HCT116 (cell line): ENCODE measurements at regions not wholly inside any gene's neighbourhood (a gene's known extent, or its start where the extent isn't known, plus 50 kb on each side); places are given as distances from the start of the nearest gene placed in this dataset.

ENCODE experiments used
- ATAC-seq: fragments of 200-7000 bp; cut with Tn5 transposase; 2 replicates; pipeline ENCODE4 v1.9.1; 2020; ENCODE audit warnings: mild to moderate bottlenecking, moderate library complexity
- BruUV-seq: library from RNA; stranded (reverse); fragments of 400-500 nt; replicated peaks from 2 replicates; lab custom pipeline; 2021; lab: Mats Ljungman, UMichigan
- CTCF ChIA-PET: fragments of 300-600 bp; sonication (Branson Sonifier 250); formaldehyde crosslinking; loops from one replicate; lab custom pipeline; 2021; ENCODE audit warnings: antibody characterized with exemption; lab: Charles Lee
- POLR2A ChIA-PET: fragments of 300-600, 350-600 bp; sonication (Branson Sonifier 250); formaldehyde crosslinking; loops from one replicate; lab custom pipeline; 2021; ENCODE audit warnings: antibody characterized with exemption; lab: Charles Lee
- RAD21 ChIA-PET, 2 experiments: fragments of 300-600 bp; sonication (Branson Sonifier 250); formaldehyde crosslinking; loops; one replicate each; lab custom pipeline; 2023; ENCODE audit warnings: low total read pairs in 2 of 2; ENCODE audit not compliant: uncharacterized antibody in 2 of 2, unreplicated experiment in 2 of 2, low non-redundant PET in 1 of 2; lab: Charles Lee
- DNase-seq: peaks from one replicate; pipeline ENCODE4 v3.0.0-alpha.2; 2010; ENCODE audit warnings: low read depth, low spot score
- H2AFZ ChIP-seq: fragments of 200-600 bp; shearing (Covaris generic), sonication (generic); 2 replicates; pipeline ENCODE4 v1.6.1; 2017; ENCODE audit warnings: low read depth, mixed run types, mixed read lengths, antibody characterized with exemption, low read length; ENCODE audit not compliant: poor library complexity, severe bottlenecking
- H3K27ac ChIP-seq: 2 replicates; pipeline ENCODE4 v1.5.1; 2012; ENCODE audit warnings: low read depth, low read length
- H3K27me3 ChIP-seq: fragments of 200-600 bp; sonication (generic); 2 replicates; pipeline ENCODE4 v1.6.1; 2016; ENCODE audit warnings: mixed run types, low read length, mixed read lengths; ENCODE audit not compliant: insufficient read depth
- H3K36me3 ChIP-seq, 2 experiments: fragments of 200-500 bp in 1 of 2; fragments of 200-600 bp in 1 of 2; sonication (Bioruptor generic) in 1 of 2; sonication (generic) in 1 of 2; 2 replicates each; pipeline versions ENCODE4 v1.5.1 to v1.6.1; 2014 to 2016; ENCODE audit warnings: low read length in 2 of 2, inconsistent platforms in 1 of 2, mixed read lengths in 1 of 2, mixed run types in 1 of 2; ENCODE audit not compliant: insufficient read depth in 2 of 2, control insufficient read depth in 1 of 2
- H3K4me1 ChIP-seq, 2 experiments: fragments of 200-600 bp in 1 of 2; sonication (generic) in 1 of 2; 2 replicates each; pipeline versions ENCODE4 v1.5.1 to v1.6.1; 2012 to 2017; ENCODE audit warnings: low read length in 2 of 2, inconsistent platforms in 1 of 2, mild to moderate bottlenecking in 1 of 2, mixed read lengths in 1 of 2, mixed run types in 1 of 2, moderate library complexity in 1 of 2; ENCODE audit not compliant: insufficient read depth in 2 of 2, control insufficient read depth in 1 of 2
- H3K4me2 ChIP-seq: fragments of 200-600 bp; sonication (generic); 2 replicates; pipeline ENCODE4 v1.6.1; 2017; ENCODE audit warnings: mixed run types, low read length, mixed read lengths
- H3K4me3 ChIP-seq, 2 experiments: fragments of 200-600 bp in 1 of 2; sonication (generic) in 1 of 2; replicated peaks in 1 of 2; 2 replicates each; pipeline ENCODE4 v1.5.1; 2011 to 2016; ENCODE audit warnings: low read length in 2 of 2, control low read depth in 1 of 2, low read depth in 1 of 2, mild to moderate bottlenecking in 1 of 2, mixed read lengths in 1 of 2, mixed run types in 1 of 2
- H3K79me2 ChIP-seq: fragments of 200-600 bp; sonication (generic); 2 replicates; pipeline ENCODE4 v1.6.1; 2017; ENCODE audit warnings: mild to moderate bottlenecking, mixed run types, low read length, moderate library complexity, mixed read lengths; ENCODE audit not compliant: insufficient read depth
- H3K9ac ChIP-seq: fragments of 200-600 bp; sonication (generic); 2 replicates; pipeline ENCODE4 v1.6.1; 2016; ENCODE audit warnings: low read length, mixed read lengths
- H3K9me2 ChIP-seq: fragments of 200-600 bp; sonication (generic), shearing (Covaris generic); 2 replicates; pipeline ENCODE4 v1.6.1; 2017; ENCODE audit warnings: mixed run types, mild to moderate bottlenecking, moderate library complexity; ENCODE audit not compliant: insufficient read depth
- H3K9me3 ChIP-seq, 2 experiments: fragments of 200-500 bp in 1 of 2; fragments of 200-600 bp in 1 of 2; sonication (Bioruptor generic) in 1 of 2; sonication (generic) in 1 of 2; 2 replicates each; pipeline ENCODE4 v1.6.1; 2014 to 2017; ENCODE audit warnings: low read length in 2 of 2, mixed read lengths in 2 of 2, inconsistent platforms in 1 of 2, low read depth in 1 of 2, mild to moderate bottlenecking in 1 of 2, mixed run types in 1 of 2, moderate library complexity in 1 of 2; ENCODE audit not compliant: control insufficient read depth in 1 of 2, insufficient read depth in 1 of 2
- H4K20me1 ChIP-seq: fragments of 200-600 bp; sonication (generic), shearing (Covaris generic); 2 replicates; pipeline ENCODE4 v1.6.1; 2017; ENCODE audit warnings: mixed run types, mild to moderate bottlenecking, moderate library complexity; ENCODE audit not compliant: insufficient read depth
- ATF3 ChIP-seq: IDR thresholded peaks from 2 replicates; pipeline ENCODE4 v1.6.1; 2012
- CEBPB ChIP-seq: IDR thresholded peaks from 2 replicates; pipeline ENCODE4 v1.6.1; 2012; ENCODE audit warnings: low read depth
- EGR1 ChIP-seq: IDR thresholded peaks from 2 replicates; pipeline ENCODE4 v1.6.1; 2012; ENCODE audit warnings: low read depth
- ELF1 ChIP-seq: IDR thresholded peaks from 2 replicates; pipeline ENCODE4 v1.6.1; 2012; ENCODE audit warnings: low read depth, borderline replicate concordance
- EZH2 ChIP-seq: fragments of 200-600 bp; sonication (generic); IDR thresholded peaks from 2 replicates; pipeline ENCODE4 v1.6.1; 2017; ENCODE audit warnings: antibody characterized with exemption, mixed run types
- FOSL1 ChIP-seq: IDR thresholded peaks from 2 replicates; pipeline ENCODE4 v1.6.1; 2012; ENCODE audit warnings: low read depth
- JUND ChIP-seq: IDR thresholded peaks from 2 replicates; pipeline ENCODE4 v1.6.1; 2012
- MAX ChIP-seq: IDR thresholded peaks from 2 replicates; pipeline ENCODE4 v1.6.1; 2012
- RAD21 ChIP-seq: IDR thresholded peaks from 2 replicates; pipeline ENCODE4 v1.6.1; 2012; ENCODE audit warnings: low read depth, mild to moderate bottlenecking
- TCF7L2 ChIP-seq: IDR thresholded peaks from 2 replicates; pipeline ENCODE4 v1.7.0; 2011; ENCODE audit warnings: borderline replicate concordance, inconsistent platforms; ENCODE audit not compliant: insufficient read depth, insufficient read length; ENCODE audit errors: extremely low read depth
- YY1 ChIP-seq: IDR thresholded peaks from 2 replicates; pipeline ENCODE4 v1.6.1; 2011; ENCODE audit warnings: low read length, low read depth, moderate library complexity, mild to moderate bottlenecking; ENCODE audit not compliant: insufficient replicate concordance; ENCODE audit errors: extremely low read depth
- ZFX ChIP-seq: fragments of 450-650 bp; IDR thresholded peaks from 2 replicates; pipeline ENCODE4 v1.6.1; 2017
- ZNF274 ChIP-seq: fragments of 200-500 bp; sonication (Bioruptor generic); IDR thresholded peaks from 2 replicates; pipeline ENCODE4 v1.6.1; 2014; ENCODE audit warnings: mild to moderate bottlenecking, low read depth, low read length, inconsistent platforms
- intact Hi-C: fragments of 100-400 bp; cut with micrococcal nuclease; formaldehyde crosslinking; loops from 2 replicates; pipeline ENCODE4 v1.10.0; 2022
- TF ChIP-seq, protein P1 (sequence below): IDR thresholded peaks from 2 replicates; pipeline ENCODE4 v1.6.1; 2012; ENCODE audit warnings: low read depth
- TF ChIP-seq, protein P2 (sequence below), 3 experiments: fragments of 200-600 bp in 1 of 3; sonication (generic) in 1 of 3; IDR thresholded peaks in 2 of 3; conservative IDR thresholded peaks in 1 of 3; 2 replicates each; pipeline ENCODE4 v1.5.1; 2012 to 2017; ENCODE audit warnings: low read depth in 2 of 3, low read length in 2 of 3, antibody characterized with exemption in 1 of 3, borderline replicate concordance in 1 of 3, control low read depth in 1 of 3, mild to moderate bottlenecking in 1 of 3, mixed read lengths in 1 of 3, mixed run types in 1 of 3, moderate library complexity in 1 of 3; ENCODE audit not compliant: insufficient read depth in 1 of 3

DNA sequence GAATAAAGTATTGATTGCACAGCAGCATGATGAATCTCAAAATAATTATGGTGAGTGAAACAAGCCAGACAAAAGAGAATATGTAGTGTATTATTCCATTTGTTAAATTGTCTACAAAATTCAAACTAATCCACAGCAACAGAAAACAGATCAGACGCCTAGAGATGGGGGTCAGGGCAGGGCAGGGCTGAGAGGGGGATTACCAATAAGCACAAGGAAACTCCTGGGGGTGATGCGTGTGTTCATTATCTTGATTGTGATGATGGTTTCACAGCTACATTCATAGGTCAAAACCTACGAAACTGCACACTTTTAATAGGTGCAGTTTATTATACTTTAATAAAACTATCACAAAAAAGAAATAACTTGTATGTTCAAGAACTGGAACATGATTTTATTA lies 132.7 kb upstream of the CDK6 start:
- no peak for ATAC-seq
- H3K27ac ChIP-seq = no peak overlapping the region
- ChIA-PET CTCF (no interaction called here), POLR2A (no interaction called here), RAD21 (no interaction called here)
- no peaks in the 10 kb centered on the region for H3K4me1 ChIP-seq
- no peaks in the 10 kb centered on the region for H3K9me2 ChIP-seq
- no peak for DNase-seq
- TF ChIP-seq FOSL1 (no peak), YY1 (no peak), MAX (no peak), RAD21 (no peak), EGR1 (no peak), EZH2 (no peak), CEBPB (no peak), TCF7L2 (no peak), ATF3 (no peak), ZNF274 (no peak), ELF1 (no peak), JUND (no peak), ZFX (no peak)
- TF ChIP-seq, protein P1, sequence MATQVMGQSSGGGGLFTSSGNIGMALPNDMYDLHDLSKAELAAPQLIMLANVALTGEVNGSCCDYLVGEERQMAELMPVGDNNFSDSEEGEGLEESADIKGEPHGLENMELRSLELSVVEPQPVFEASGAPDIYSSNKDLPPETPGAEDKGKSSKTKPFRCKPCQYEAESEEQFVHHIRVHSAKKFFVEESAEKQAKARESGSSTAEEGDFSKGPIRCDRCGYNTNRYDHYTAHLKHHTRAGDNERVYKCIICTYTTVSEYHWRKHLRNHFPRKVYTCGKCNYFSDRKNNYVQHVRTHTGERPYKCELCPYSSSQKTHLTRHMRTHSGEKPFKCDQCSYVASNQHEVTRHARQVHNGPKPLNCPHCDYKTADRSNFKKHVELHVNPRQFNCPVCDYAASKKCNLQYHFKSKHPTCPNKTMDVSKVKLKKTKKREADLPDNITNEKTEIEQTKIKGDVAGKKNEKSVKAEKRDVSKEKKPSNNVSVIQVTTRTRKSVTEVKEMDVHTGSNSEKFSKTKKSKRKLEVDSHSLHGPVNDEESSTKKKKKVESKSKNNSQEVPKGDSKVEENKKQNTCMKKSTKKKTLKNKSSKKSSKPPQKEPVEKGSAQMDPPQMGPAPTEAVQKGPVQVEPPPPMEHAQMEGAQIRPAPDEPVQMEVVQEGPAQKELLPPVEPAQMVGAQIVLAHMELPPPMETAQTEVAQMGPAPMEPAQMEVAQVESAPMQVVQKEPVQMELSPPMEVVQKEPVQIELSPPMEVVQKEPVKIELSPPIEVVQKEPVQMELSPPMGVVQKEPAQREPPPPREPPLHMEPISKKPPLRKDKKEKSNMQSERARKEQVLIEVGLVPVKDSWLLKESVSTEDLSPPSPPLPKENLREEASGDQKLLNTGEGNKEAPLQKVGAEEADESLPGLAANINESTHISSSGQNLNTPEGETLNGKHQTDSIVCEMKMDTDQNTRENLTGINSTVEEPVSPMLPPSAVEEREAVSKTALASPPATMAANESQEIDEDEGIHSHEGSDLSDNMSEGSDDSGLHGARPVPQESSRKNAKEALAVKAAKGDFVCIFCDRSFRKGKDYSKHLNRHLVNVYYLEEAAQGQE = no peak
- TF ChIP-seq, protein P2, sequence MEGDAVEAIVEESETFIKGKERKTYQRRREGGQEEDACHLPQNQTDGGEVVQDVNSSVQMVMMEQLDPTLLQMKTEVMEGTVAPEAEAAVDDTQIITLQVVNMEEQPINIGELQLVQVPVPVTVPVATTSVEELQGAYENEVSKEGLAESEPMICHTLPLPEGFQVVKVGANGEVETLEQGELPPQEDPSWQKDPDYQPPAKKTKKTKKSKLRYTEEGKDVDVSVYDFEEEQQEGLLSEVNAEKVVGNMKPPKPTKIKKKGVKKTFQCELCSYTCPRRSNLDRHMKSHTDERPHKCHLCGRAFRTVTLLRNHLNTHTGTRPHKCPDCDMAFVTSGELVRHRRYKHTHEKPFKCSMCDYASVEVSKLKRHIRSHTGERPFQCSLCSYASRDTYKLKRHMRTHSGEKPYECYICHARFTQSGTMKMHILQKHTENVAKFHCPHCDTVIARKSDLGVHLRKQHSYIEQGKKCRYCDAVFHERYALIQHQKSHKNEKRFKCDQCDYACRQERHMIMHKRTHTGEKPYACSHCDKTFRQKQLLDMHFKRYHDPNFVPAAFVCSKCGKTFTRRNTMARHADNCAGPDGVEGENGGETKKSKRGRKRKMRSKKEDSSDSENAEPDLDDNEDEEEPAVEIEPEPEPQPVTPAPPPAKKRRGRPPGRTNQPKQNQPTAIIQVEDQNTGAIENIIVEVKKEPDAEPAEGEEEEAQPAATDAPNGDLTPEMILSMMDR (IDR thresholded peaks at IDR 0.05 in 2 of 3, conservative IDR thresholded peaks at IDR 0.05 in 1 of 3; ENCODE audit: borderline replicate concordance in 1 of 3, insufficient read depth in 1 of 3, low read depth in 2 of 3, low read length in 2 of 3) = no peak
- H2AFZ ChIP-seq = no peak overlapping the region
- H3K4me2 ChIP-seq = no peak overlapping the region
- no TSS peak for BruUV-seq
- intact Hi-C loops = no loop called here
- H3K9ac ChIP-seq = no peak overlapping the region
- no peaks in the 10 kb centered on the region for H3K27me3 ChIP-seq
- H3K36me3 ChIP-seq = no peaks in the 10 kb centered on the region
- no peaks in the 10 kb centered on the region for H4K20me1 ChIP-seq
- no peaks in the 10 kb centered on the region for H3K79me2 ChIP-seq
- no peak overlapping the region for H3K4me3 ChIP-seq
- no peaks in the 10 kb centered on the region for H3K9me3 ChIP-seq
